ENCODE measurements at regions not wholly inside any gene's neighbourhood (a gene's known extent, or its start where the extent isn't known, plus 50 kb on each side); places are given as distances from the start of the nearest gene placed in this dataset.
A peak's percentile ranks its signal among the peaks of the same experiment; 100 is the strongest.

DNA sequence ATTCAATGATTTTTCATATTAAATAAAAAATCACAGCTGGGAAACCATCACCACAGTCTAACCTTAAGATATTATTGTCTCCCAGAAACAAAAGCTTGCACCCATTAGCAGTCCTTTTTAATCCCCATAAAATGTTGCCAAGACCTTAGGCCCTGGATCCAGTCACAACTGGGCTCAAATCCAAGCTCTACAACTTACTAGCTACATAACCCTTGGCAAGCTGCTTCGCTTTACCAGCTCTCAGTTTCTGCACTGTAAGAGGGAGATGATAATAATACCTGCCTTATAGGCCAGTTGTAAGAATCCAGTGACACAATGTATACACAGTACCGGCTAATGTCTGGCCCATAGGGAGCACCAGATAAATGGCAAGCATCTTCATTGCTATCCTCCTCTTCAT is 400.9 kb upstream of the FGF13 start:
- no peak overlapping the region for H3K4me3 ChIP-seq (ENCODE audit: control insufficient read depth, low read depth, low read length)
- DNase-seq (ENCODE audit: low read depth) = peak; percentile 73
- TF ChIP-seq, protein P1, sequence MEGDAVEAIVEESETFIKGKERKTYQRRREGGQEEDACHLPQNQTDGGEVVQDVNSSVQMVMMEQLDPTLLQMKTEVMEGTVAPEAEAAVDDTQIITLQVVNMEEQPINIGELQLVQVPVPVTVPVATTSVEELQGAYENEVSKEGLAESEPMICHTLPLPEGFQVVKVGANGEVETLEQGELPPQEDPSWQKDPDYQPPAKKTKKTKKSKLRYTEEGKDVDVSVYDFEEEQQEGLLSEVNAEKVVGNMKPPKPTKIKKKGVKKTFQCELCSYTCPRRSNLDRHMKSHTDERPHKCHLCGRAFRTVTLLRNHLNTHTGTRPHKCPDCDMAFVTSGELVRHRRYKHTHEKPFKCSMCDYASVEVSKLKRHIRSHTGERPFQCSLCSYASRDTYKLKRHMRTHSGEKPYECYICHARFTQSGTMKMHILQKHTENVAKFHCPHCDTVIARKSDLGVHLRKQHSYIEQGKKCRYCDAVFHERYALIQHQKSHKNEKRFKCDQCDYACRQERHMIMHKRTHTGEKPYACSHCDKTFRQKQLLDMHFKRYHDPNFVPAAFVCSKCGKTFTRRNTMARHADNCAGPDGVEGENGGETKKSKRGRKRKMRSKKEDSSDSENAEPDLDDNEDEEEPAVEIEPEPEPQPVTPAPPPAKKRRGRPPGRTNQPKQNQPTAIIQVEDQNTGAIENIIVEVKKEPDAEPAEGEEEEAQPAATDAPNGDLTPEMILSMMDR (conservative IDR thresholded peaks at IDR 0.05; ENCODE audit: control insufficient read depth, insufficient read depth, low read depth, low read length) = no peak

DNA sequence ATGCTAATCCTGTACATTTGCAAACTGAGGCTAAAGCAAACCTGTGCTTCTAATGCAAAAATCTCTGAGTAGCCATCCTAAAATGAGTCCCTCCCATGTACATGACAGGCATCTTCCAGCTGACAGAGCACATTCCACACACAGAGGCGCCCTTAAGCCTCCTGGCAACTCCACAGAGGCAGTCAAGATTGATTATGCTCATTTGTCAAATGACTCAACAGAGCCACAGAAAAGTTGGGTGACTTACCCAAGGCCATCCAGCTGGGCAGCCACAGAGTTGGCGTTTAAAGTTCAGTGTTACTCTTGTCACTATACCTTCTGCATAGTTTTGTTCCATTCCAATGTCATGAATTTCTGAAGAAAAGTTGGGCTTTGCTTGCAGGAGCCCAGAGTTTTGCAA is 394.6 kb upstream of the FGF13 start:
- peak; percentile 59 for DNase-seq (ENCODE audit: low read depth)
- TF ChIP-seq, protein P1 (conservative IDR thresholded peaks at IDR 0.05; ENCODE audit: control insufficient read depth, insufficient read depth, low read depth, low read length) = no peak
- no peak overlapping the region for H3K4me3 ChIP-seq (ENCODE audit: control insufficient read depth, low read depth, low read length)

DNA sequence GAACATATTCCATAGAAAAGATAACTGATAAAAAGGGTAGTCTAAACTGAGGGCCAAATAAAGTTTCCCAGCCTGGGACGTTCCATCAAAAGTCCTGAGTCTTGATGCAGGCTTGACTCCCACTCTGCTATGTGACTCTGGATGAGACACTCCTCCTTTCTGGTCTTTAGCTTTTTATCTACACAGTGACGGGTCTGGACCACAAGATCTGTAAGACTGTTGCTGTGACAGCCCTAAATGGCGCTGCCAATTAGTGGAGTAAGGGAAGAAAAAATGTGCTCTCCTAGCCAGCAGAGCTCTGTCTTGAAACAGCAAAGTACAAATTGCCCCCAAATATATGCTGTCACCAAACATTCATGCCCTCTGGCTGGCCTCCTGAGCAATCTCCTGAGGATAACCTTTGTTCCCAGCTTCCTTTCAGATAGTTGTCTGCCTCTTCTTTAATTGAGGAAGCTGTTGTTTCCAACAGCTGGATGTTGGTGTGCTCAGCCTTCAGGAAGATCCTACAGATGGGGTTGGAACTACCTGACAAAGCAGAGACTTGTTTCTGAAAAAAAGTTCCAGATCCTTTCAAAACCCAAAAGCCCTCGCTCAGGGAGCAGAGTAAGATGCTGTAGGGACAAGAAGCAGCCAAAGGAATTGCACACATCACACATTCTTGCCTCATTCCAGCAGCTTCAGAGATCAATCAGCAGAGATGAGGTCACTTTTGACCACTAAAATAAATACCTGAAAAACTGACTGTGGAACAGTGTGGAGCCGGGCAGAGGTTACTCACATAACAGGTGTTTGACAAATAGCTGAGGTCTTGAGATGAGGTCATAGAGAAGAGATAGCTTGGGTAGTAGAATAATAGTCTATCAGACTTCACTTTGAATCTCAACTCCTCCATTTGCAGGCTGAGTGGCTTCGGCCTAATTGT is 383.4 kb upstream of the FGF13 start:
- TF ChIP-seq, protein P1 (conservative IDR thresholded peaks at IDR 0.05; ENCODE audit: control insufficient read depth, insufficient read depth, low read depth, low read length) = no peak
- no peak overlapping the region for H3K4me3 ChIP-seq (ENCODE audit: control insufficient read depth, low read depth, low read length)
- DNase-seq (ENCODE audit: low read depth) = peak; percentile 25

DNA sequence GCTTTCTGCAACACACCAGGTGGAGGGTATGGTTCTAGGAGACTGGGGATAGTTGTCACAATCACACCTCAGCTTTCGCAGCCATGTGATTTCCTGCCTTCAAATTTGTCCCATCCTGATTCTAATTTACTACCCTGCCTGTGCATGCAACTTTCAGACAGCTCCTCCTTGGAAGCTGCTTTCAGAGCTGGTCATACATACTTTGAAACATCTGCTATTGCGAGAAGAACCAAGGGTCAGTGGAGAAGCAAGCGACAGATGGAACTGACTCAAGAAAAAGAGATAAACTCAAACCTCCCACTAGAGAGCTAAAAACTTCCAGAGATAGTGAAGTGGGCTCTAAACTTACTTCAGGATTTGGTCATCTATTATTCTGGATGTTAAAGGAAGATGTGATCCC is 381.7 kb upstream of the FGF13 start:
- H3K4me3 ChIP-seq (ENCODE audit: control insufficient read depth, low read depth, low read length) = no peak overlapping the region
- peak; percentile 16 for DNase-seq (ENCODE audit: low read depth)
- TF ChIP-seq, protein P1 (conservative IDR thresholded peaks at IDR 0.05; ENCODE audit: control insufficient read depth, insufficient read depth, low read depth, low read length) = no peak

DNA sequence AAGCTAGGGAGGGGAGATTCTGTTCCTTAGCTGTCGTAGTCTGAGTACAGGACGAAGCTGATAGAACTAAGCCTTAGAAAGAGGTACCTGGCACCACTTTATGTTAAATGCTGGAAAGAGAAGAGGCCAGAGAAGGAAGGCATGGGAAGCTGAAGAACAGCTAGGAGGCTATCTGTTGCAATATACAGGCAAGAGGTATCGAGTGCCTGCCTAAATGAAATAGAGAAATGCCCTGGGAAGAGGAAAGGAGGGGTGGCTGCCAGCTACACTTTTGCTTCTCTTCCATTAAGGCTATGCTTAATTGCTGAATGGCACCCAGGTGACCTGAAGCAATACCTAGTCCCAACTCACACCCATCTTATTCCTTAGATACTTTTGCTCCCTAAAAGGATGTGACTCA is 380.4 kb upstream of the FGF13 start:
- no peak overlapping the region for H3K4me3 ChIP-seq (ENCODE audit: control insufficient read depth, low read depth, low read length)
- DNase-seq (ENCODE audit: low read depth) = no peak
- TF ChIP-seq, protein P1 (conservative IDR thresholded peaks at IDR 0.05; ENCODE audit: control insufficient read depth, insufficient read depth, low read depth, low read length) = no peak

DNA sequence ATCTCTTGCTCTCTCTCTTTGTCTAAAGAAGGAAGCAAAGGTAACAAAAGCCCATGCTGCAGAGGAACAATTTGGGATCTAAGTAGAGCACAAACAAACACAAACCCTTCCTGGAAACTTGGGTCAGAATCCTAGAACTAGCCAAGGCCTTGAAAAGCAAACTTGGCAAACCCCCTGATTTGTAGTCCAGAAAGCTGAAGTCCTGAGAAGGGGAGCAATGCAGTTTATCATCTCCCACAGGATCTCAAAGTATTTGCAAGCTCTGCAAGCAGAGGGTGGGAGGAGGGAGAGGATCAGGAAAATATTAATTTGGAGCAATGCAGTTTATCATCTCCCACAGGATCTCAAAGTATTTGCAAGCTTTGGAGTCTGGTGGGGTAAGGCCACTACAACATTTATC is 379.5 kb upstream of the FGF13 start:
- no peak overlapping the region for H3K4me3 ChIP-seq (ENCODE audit: control insufficient read depth, low read depth, low read length)
- DNase-seq (ENCODE audit: low read depth) = no peak

More for the DNA sequence above, 379.5 kb upstream of the FGF13 start:
- TF ChIP-seq, protein P1 (conservative IDR thresholded peaks at IDR 0.05; ENCODE audit: control insufficient read depth, insufficient read depth, low read depth, low read length) = no peak

Data from fibroblast of mammary gland (primary cell).